H9 (cell line): ENCODE measurements at regions not wholly inside any gene's neighbourhood (a gene's known extent, or its start where the extent isn't known, plus 50 kb on each side); places are given as distances from the start of the nearest gene placed in this dataset.

Experiments
- DNase-seq: peaks from one replicate; pipeline ENCODE4 v3.0.0-alpha.2; 2017
- H2AFZ ChIP-seq: one replicate; pipeline ENCODE4 v1.6.1; 2013; ENCODE audit warnings: mild to moderate bottlenecking, low read length, control low read depth, moderate library complexity
- H2AK5ac ChIP-seq: 2 replicates; pipeline ENCODE4 v1.6.1; 2013; ENCODE audit warnings: low read length, control low read depth, mixed read lengths; ENCODE audit not compliant: insufficient read length
- H2BK120ac ChIP-seq: one replicate; pipeline ENCODE4 v1.6.1; 2013; ENCODE audit warnings: low read depth, mild to moderate bottlenecking, low read length, control low read depth, inconsistent platforms; ENCODE audit not compliant: poor library complexity, severe bottlenecking
- H2BK12ac ChIP-seq: 2 replicates; pipeline ENCODE4 v1.6.1; 2013; ENCODE audit warnings: low read length, control low read depth, mixed read lengths, low read depth; ENCODE audit not compliant: insufficient read length
- H2BK15ac ChIP-seq: 2 replicates; pipeline ENCODE4 v1.6.1; 2013; ENCODE audit warnings: low read depth, low read length, control low read depth
- H2BK20ac ChIP-seq: one replicate; pipeline ENCODE4 v1.6.1; 2013; ENCODE audit warnings: low read depth, mild to moderate bottlenecking, low read length, control low read depth, inconsistent platforms; ENCODE audit not compliant: poor library complexity, severe bottlenecking
- H2BK5ac ChIP-seq: 2 replicates; pipeline ENCODE4 v1.6.1; 2013; ENCODE audit warnings: low read length, control low read depth, mixed read lengths; ENCODE audit not compliant: insufficient read length
- H3K14ac ChIP-seq: 2 replicates; pipeline ENCODE4 v1.6.1; 2013; ENCODE audit warnings: low read length, control low read depth; ENCODE audit not compliant: insufficient read depth
- H3K18ac ChIP-seq: 2 replicates; pipeline ENCODE4 v1.6.1; 2013; ENCODE audit warnings: low read depth, mild to moderate bottlenecking, mixed read lengths, low read length, control low read depth; ENCODE audit not compliant: insufficient read length
- H3K23ac ChIP-seq: 2 replicates; pipeline ENCODE4 v1.6.1; 2013; ENCODE audit warnings: low read length, control low read depth, mixed read lengths, low read depth; ENCODE audit not compliant: insufficient read length
- H3K23me2 ChIP-seq: 2 replicates; pipeline ENCODE4 v1.6.1; 2013; ENCODE audit warnings: low read depth, mild to moderate bottlenecking, mixed read lengths, low read length, control low read depth; ENCODE audit not compliant: insufficient read length, poor library complexity, severe bottlenecking
- H3K27ac ChIP-seq: 2 replicates; pipeline ENCODE4 v1.5.1; 2013; ENCODE audit warnings: low read length, control low read depth, mixed read lengths, low read depth; ENCODE audit not compliant: insufficient read length
- H3K27me3 ChIP-seq: 2 replicates; pipeline ENCODE4 v1.6.1; 2013; ENCODE audit warnings: low read length, control low read depth, inconsistent platforms; ENCODE audit not compliant: insufficient read depth
- H3K4ac ChIP-seq: 2 replicates; pipeline ENCODE4 v1.6.1; 2013; ENCODE audit warnings: low read depth, mild to moderate bottlenecking, control low read depth, inconsistent platforms, low read length, moderate library complexity
- H3K4me1 ChIP-seq: 2 replicates; pipeline ENCODE4 v1.6.1; 2013; ENCODE audit warnings: low read length, control low read depth, inconsistent platforms; ENCODE audit not compliant: insufficient read depth
- H3K4me2 ChIP-seq: 2 replicates; pipeline ENCODE4 v1.6.1; 2013; ENCODE audit warnings: low read length, control low read depth, mixed read lengths; ENCODE audit not compliant: insufficient read length, insufficient read depth
- H3K56ac ChIP-seq: 2 replicates; pipeline ENCODE4 v1.6.1; 2013; ENCODE audit warnings: low read depth, mild to moderate bottlenecking, mixed read lengths, low read length, control low read depth; ENCODE audit not compliant: insufficient read length
- H3K79me1 ChIP-seq: 2 replicates; pipeline ENCODE4 v1.6.1; 2013; ENCODE audit warnings: low read depth, mild to moderate bottlenecking, moderate library complexity, low read length, control low read depth, inconsistent platforms; ENCODE audit not compliant: insufficient read depth, poor library complexity, severe bottlenecking
- H3K79me2 ChIP-seq: 2 replicates; pipeline ENCODE4 v1.6.1; 2013; ENCODE audit warnings: low read length, control low read depth, inconsistent platforms; ENCODE audit not compliant: insufficient read depth
- H3K9ac ChIP-seq: 2 replicates; pipeline ENCODE4 v1.6.1; 2013; ENCODE audit warnings: low read length, control low read depth, mixed read lengths; ENCODE audit not compliant: insufficient read length; ENCODE audit errors: extremely low read depth
- H3K9me3 ChIP-seq: one replicate; pipeline ENCODE4 v1.6.1; 2013; ENCODE audit warnings: low read depth, low read length, inconsistent platforms; ENCODE audit not compliant: control insufficient read depth
- H3T11ph ChIP-seq: one replicate; pipeline ENCODE4 v1.6.1; 2013; ENCODE audit warnings: mild to moderate bottlenecking, low read length, control low read depth, inconsistent platforms
- H4K20me1 ChIP-seq: one replicate; pipeline ENCODE4 v1.6.1; 2013; ENCODE audit not compliant: control insufficient read depth, insufficient read length, insufficient read depth
- H4K5ac ChIP-seq: 2 replicates; pipeline ENCODE4 v1.6.1; 2013; ENCODE audit warnings: low read depth, mild to moderate bottlenecking, mixed read lengths, low read length, control low read depth; ENCODE audit not compliant: insufficient read length
- H4K8ac ChIP-seq: replicated peaks from 2 replicates; pipeline ENCODE4 v1.6.1; 2013; ENCODE audit warnings: low read length, control low read depth, mixed read lengths, low read depth; ENCODE audit not compliant: insufficient read length
- H4K91ac ChIP-seq: 2 replicates; pipeline ENCODE4 v1.6.1; 2013; ENCODE audit warnings: low read depth, mild to moderate bottlenecking, moderate library complexity, mixed read lengths, low read length, control low read depth; ENCODE audit not compliant: insufficient read length
- H3K27ac Mint-ChIP-seq, 3 experiments: 2 replicates in 2 of 3; 3 replicates in 1 of 3; pipeline ENCODE4 v1.8.0; 2020 to 2021; ENCODE audit warnings: mixed read lengths in 3 of 3, mild to moderate bottlenecking in 1 of 3, moderate library complexity in 1 of 3
- H3K27me3 Mint-ChIP-seq: 2 replicates; pipeline ENCODE4 v1.8.0; 2021; ENCODE audit warnings: low read depth, mild to moderate bottlenecking, moderate library complexity, mixed read lengths
- H3K36me3 Mint-ChIP-seq, 3 experiments: 2 replicates in 2 of 3; 3 replicates in 1 of 3; pipeline ENCODE4 v1.8.0; 2020 to 2021; ENCODE audit warnings: low read depth in 3 of 3, mixed read lengths in 3 of 3; ENCODE audit not compliant: insufficient read depth in 1 of 3
- H3K4me1 Mint-ChIP-seq, 2 experiments: 2 replicates each; pipeline ENCODE4 v1.8.0; 2020; ENCODE audit warnings: mixed read lengths in 2 of 2
- H3K4me3 Mint-ChIP-seq, 2 experiments: 2 replicates in 1 of 2; 3 replicates in 1 of 2; pipeline ENCODE4 v1.8.0; 2020 to 2021; ENCODE audit warnings: mild to moderate bottlenecking in 2 of 2, mixed read lengths in 2 of 2, moderate library complexity in 1 of 2
- H3K9me3 Mint-ChIP-seq, 2 experiments: 2 replicates in 1 of 2; 3 replicates in 1 of 2; pipeline ENCODE4 v1.8.0; 2020; ENCODE audit warnings: mild to moderate bottlenecking in 2 of 2, mixed read lengths in 2 of 2, moderate library complexity in 1 of 2
- TF ChIP-seq, protein P1 (sequence below): fragments of 200-600 bp; sonication (generic); conservative IDR thresholded peaks from 3 replicates; pipeline ENCODE4 v1.8.0; 2021; ENCODE audit warnings: antibody characterized with exemption, mild to moderate bottlenecking

DNA sequence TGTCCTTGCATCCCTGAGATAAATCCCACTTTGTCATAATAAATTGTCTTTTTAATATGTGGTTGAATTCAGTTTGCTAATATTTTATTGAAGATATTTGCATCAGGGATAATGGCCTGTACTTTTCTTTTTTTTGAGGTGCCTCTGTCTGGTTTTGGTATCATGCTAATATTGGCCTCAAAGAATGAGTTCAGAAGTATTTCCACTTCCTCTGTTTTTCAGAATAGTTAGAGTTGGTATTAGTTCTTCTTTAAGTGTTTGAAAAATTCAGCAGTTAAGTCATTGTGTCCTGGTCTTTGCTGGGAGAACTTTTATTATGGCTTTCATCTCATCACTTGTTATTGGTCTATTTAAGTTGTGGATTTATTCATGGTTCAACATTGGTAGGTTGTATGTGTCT lies 464.1 kb upstream of the CRIM1 start:
- Histone ChIP-seq H3K9ac (no peak overlapping the region), H3K23me2 (no peaks in the 10 kb centered on the region), H3K27ac (no peak overlapping the region), H3K4me2 (no peak overlapping the region), H3T11ph (no peak overlapping the region), H3K23ac (no peak overlapping the region), H2AFZ (no peak overlapping the region), H3K9me3 (no peaks in the 10 kb centered on the region), H2BK12ac (no peak overlapping the region), H4K20me1 (no peaks in the 10 kb centered on the region), H4K91ac (no peak overlapping the region), H3K18ac (no peak overlapping the region), H4K5ac (no peak overlapping the region), H3K79me1 (no peaks in the 10 kb centered on the region), H2BK15ac (no peak overlapping the region), H4K8ac (no peak overlapping the region), H3K4ac (no peak overlapping the region), H3K79me2 (no peaks in the 10 kb centered on the region), H3K56ac (no peak overlapping the region), H3K4me1 (no peaks in the 10 kb centered on the region), H2BK20ac (no peak overlapping the region), H3K27me3 (no peaks in the 10 kb centered on the region), H2BK120ac (no peak overlapping the region), H2AK5ac (no peak overlapping the region), H2BK5ac (no peak overlapping the region), H3K14ac (no peak overlapping the region)
- TF ChIP-seq, protein P1, sequence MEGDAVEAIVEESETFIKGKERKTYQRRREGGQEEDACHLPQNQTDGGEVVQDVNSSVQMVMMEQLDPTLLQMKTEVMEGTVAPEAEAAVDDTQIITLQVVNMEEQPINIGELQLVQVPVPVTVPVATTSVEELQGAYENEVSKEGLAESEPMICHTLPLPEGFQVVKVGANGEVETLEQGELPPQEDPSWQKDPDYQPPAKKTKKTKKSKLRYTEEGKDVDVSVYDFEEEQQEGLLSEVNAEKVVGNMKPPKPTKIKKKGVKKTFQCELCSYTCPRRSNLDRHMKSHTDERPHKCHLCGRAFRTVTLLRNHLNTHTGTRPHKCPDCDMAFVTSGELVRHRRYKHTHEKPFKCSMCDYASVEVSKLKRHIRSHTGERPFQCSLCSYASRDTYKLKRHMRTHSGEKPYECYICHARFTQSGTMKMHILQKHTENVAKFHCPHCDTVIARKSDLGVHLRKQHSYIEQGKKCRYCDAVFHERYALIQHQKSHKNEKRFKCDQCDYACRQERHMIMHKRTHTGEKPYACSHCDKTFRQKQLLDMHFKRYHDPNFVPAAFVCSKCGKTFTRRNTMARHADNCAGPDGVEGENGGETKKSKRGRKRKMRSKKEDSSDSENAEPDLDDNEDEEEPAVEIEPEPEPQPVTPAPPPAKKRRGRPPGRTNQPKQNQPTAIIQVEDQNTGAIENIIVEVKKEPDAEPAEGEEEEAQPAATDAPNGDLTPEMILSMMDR: no peak
- Mint-ChIP-seq H3K4me1 (peaks cover 4 to 5% of the 10 kb centered on the region in 2 experiments; a peak in 2 of 4 replicates), H3K27me3 (no peaks in the 10 kb centered on the region), H3K36me3 (no peaks in the 10 kb centered on the region; a peak in 1 of 7 replicates), H3K9me3 (peaks cover 3 to 5% of the 10 kb centered on the region in 2 experiments; a peak in 3 of 5 replicates), H3K27ac (no peak overlapping the region), H3K4me3 (no peak overlapping the region)
- no peak for DNase-seq
